ENCODE measurements at regions not wholly inside any gene's neighbourhood (a gene's known extent, or its start where the extent isn't known, plus 50 kb on each side); places are given as distances from the start of the nearest gene placed in this dataset.

DNA sequence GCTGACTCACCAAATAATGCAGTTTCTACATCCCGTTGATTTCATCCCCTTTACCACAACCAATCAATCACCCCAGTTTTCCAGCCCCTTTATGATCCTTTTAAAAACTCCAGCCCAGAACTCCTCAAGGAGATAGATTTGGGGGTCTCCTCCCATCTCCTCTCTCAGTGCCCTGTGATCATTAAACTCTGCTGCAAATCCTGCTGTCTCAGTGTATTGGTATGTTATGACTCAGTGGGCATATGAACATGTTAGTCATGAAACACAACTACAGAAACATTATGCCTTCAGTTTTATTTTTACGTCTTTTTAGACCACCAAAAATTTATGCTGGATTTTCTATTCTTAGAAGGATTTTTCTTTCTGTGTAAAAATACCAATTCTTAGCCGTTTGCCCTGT is 213.7 kb downstream of the DIPK2A start:
- Histone ChIP-seq H3K36me3 (ENCODE audit: low read depth, missing control alignments) (no peaks in the 10 kb centered on the region), H3K27me3 (no peaks in the 10 kb centered on the region), H3K4me1 (no peaks in the 10 kb centered on the region), H3K9me3 (no peaks in the 10 kb centered on the region), H3K27ac (no peak overlapping the region), H3K4me3 (no peak overlapping the region)
- intact Hi-C loops (cut with DNase I; ENCODE audit: low total_unique reads) = no loop called here
- DNase-seq = no peak
- WGBS, 2 donors = 94 to 96% methylated on average over 3 of the region's 3 CpGs
- no peak for TF ChIP-seq POLR2A (IDR thresholded peaks at IDR 0.05)
- TF ChIP-seq, protein P1, sequence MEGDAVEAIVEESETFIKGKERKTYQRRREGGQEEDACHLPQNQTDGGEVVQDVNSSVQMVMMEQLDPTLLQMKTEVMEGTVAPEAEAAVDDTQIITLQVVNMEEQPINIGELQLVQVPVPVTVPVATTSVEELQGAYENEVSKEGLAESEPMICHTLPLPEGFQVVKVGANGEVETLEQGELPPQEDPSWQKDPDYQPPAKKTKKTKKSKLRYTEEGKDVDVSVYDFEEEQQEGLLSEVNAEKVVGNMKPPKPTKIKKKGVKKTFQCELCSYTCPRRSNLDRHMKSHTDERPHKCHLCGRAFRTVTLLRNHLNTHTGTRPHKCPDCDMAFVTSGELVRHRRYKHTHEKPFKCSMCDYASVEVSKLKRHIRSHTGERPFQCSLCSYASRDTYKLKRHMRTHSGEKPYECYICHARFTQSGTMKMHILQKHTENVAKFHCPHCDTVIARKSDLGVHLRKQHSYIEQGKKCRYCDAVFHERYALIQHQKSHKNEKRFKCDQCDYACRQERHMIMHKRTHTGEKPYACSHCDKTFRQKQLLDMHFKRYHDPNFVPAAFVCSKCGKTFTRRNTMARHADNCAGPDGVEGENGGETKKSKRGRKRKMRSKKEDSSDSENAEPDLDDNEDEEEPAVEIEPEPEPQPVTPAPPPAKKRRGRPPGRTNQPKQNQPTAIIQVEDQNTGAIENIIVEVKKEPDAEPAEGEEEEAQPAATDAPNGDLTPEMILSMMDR (IDR thresholded peaks at IDR 0.05) = no peak

DNA sequence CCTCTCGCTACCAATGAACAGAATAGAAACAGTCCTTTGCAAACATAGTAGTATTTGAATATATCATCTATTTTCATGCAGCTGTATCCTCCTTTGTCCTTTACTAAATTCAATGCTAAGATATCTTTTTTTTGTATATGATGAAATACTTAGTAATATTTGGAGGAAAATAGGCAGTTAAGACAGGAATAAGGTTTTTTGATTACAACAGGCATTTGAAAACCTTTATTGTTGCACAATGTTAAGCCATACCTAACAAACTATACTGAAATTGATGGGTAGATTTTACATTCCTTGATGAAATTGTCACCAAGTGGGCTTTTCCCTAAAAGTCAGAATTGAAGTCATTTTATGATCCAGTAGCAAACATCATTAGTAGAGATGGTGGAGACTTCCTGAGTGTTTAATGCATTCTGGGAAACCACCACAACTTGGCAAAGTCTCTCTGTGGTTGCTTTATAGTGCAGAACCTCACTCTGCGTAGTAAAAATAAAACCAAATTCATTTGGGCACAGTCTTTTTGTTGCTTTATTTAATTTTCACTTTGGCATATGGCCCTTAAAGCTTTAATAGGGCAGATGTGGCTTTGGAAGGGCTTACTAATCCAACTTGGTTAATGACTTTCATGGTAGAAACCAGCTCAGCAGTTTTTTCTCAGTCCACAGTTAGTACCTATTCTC is 216.0 kb downstream of the DIPK2A start:
- Histone ChIP-seq H3K36me3 (ENCODE audit: low read depth, missing control alignments) (no peaks in the 10 kb centered on the region), H3K27me3 (no peaks in the 10 kb centered on the region), H3K4me1 (no peaks in the 10 kb centered on the region), H3K27ac (no peak overlapping the region), H3K4me3 (no peak overlapping the region), H3K9me3 (no peaks in the 10 kb centered on the region)
- intact Hi-C loops (cut with DNase I; ENCODE audit: low total_unique reads) = no loop called here
- no peak for DNase-seq
- no peak for TF ChIP-seq POLR2A (IDR thresholded peaks at IDR 0.05)
- TF ChIP-seq, protein P1 (IDR thresholded peaks at IDR 0.05) = no peak
- 84 to 86% methylated on average over 2 of the region's 2 CpGs for WGBS, 2 donors

DNA sequence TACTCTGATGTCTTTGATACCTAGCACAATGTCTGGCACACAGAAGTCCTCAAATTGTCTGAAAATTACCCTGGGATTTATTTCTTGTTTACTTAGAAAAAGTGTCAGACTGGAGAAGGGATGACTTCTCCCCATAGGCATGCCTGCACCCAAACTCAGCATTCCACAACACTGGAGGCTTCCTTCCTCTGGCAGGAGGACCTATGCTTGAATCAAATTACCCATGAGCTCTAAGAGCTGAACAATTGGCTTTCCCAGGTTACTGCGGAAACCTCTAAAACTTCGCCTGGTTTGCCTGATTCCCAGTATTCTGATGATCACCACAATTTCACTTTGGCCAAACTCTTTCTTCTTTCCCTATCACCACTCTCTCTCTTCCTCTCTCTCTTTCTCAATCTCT is 217.4 kb downstream of the DIPK2A start:
- 97 to 98% methylated on average over 2 of the region's 2 CpGs for WGBS, 2 donors
- intact Hi-C loops (cut with DNase I; ENCODE audit: low total_unique reads) = no loop called here

DNA sequence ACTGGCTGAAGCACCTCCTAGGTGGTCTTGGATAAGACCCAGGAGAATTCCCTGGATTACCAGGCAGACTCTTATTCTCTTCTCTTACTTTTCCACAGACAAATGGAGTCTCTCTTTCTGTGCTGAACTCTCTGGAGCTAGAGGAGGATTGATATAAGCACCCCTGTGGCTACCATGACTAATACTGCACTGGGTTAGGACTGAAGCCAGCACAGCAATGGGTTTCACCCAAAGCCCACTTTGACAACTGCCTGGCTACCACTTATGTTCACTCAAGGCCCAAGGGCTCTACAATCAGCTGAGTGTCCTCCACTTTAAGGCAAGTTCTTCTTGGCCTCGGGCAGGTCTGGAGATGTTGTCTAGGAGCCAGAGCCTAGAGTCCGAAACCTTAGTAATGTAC is 225.5 kb downstream of the DIPK2A start:
- Histone ChIP-seq H3K9me3 (no peaks in the 10 kb centered on the region), H3K27me3 (no peaks in the 10 kb centered on the region), H3K36me3 (ENCODE audit: low read depth, missing control alignments) (no peaks in the 10 kb centered on the region), H3K4me3 (no peak overlapping the region), H3K4me1 (no peaks in the 10 kb centered on the region), H3K27ac (no peak overlapping the region)
- TF ChIP-seq POLR2A (IDR thresholded peaks at IDR 0.05) = no peak
- TF ChIP-seq, protein P1 (IDR thresholded peaks at IDR 0.05) = no peak
- WGBS, 2 donors = 94 to 95% methylated on average over 2 of the region's 2 CpGs
- no peak for DNase-seq
- intact Hi-C loops (cut with DNase I; ENCODE audit: low total_unique reads) = no loop called here

More for the DNA sequence above, 217.4 kb downstream of the DIPK2A start:
- H3K36me3 ChIP-seq (ENCODE audit: low read depth, missing control alignments) = no peaks in the 10 kb centered on the region
- DNase-seq = no peak
- no peaks in the 10 kb centered on the region for H3K27me3 ChIP-seq
- H3K27ac ChIP-seq = no peak overlapping the region
- no peaks in the 10 kb centered on the region for H3K9me3 ChIP-seq
- no peaks in the 10 kb centered on the region for H3K4me1 ChIP-seq
- no peak overlapping the region for H3K4me3 ChIP-seq
- TF ChIP-seq, protein P1 (IDR thresholded peaks at IDR 0.05) = no peak
- TF ChIP-seq POLR2A (IDR thresholded peaks at IDR 0.05) = no peak

DNA sequence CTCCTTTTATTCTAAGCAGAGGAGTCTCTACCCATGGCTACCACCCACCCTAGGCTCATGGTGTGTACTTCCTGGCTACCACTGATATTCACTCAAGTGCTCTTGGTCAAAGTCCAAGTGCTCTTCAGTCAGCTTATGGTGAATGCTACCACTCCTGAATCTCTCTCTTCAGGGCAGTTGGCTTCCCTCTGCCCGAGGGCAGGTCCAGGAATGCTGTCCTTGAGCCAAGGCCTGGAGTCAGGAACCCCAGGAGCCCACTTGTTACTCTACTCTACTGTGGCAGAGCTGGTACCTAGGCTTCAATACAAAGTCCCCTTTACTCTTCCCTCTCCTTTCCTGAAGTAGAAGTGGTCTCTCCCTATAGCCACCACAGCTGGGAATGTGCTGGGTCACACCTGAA is 226.0 kb downstream of the DIPK2A start:
- intact Hi-C loops (cut with DNase I; ENCODE audit: low total_unique reads) = no loop called here
- no peak overlapping the region for H3K27ac ChIP-seq
- H3K4me3 ChIP-seq = no peak overlapping the region
- H3K27me3 ChIP-seq = no peaks in the 10 kb centered on the region
- WGBS, 2 donors = 89 to 90% methylated on average over 1 of the region's 1 CpG
- H3K36me3 ChIP-seq (ENCODE audit: low read depth, missing control alignments) = no peaks in the 10 kb centered on the region
- no peaks in the 10 kb centered on the region for H3K4me1 ChIP-seq
- no peak for DNase-seq
- H3K9me3 ChIP-seq = no peaks in the 10 kb centered on the region
- TF ChIP-seq, protein P1 (IDR thresholded peaks at IDR 0.05) = no peak
- no peak for TF ChIP-seq POLR2A (IDR thresholded peaks at IDR 0.05)
